SU-DHL-6 (cell line): ENCODE measurements at regions not wholly inside any gene's neighbourhood (a gene's known extent, or its start where the extent isn't known, plus 50 kb on each side); places are given as distances from the start of the nearest gene placed in this dataset.

Experiments used
- H2AFZ ChIP-seq: fragments of 200-600 bp; sonication (generic); 2 replicates; pipeline ENCODE4 v1.6.1; 2014; ENCODE audit warnings: low read depth, mild to moderate bottlenecking, moderate library complexity, mixed read lengths, antibody characterized with exemption, low read length; ENCODE audit not compliant: severe bottlenecking
- H3F3A ChIP-seq: fragments of 200-600 bp; shearing (Covaris generic); 2 replicates; pipeline ENCODE4 v1.6.0; 2016; ENCODE audit warnings: antibody characterized with exemption, mild to moderate bottlenecking; ENCODE audit not compliant: insufficient read depth
- H3K27ac ChIP-seq: fragments of 200-600 bp; sonication (generic); 2 replicates; pipeline ENCODE4 v1.5.1; 2016; ENCODE audit warnings: low read depth, mild to moderate bottlenecking, low read length, moderate library complexity, mixed read lengths
- H3K27me3 ChIP-seq: fragments of 200-600 bp; sonication (generic), shearing (Covaris generic); 2 replicates; pipeline ENCODE4 v1.6.0; 2014; ENCODE audit warnings: mild to moderate bottlenecking, low read length
- H3K36me3 ChIP-seq: fragments of 200-600 bp; sonication (generic); 2 replicates; pipeline ENCODE4 v1.6.1; 2014; ENCODE audit warnings: mild to moderate bottlenecking, low read length, mixed read lengths
- H3K4me2 ChIP-seq: fragments of 300-600, 200-600 bp; shearing (Covaris generic), sonication (generic); 2 replicates; pipeline ENCODE4 v1.6.0; 2014; ENCODE audit warnings: low read length, low read depth, mild to moderate bottlenecking; ENCODE audit not compliant: poor library complexity, severe bottlenecking
- H3K4me3 ChIP-seq: fragments of 200-600 bp; sonication (generic); 2 replicates; pipeline ENCODE4 v1.5.1; 2014; ENCODE audit warnings: antibody characterized with exemption, low read length, mild to moderate bottlenecking, mixed read lengths; ENCODE audit not compliant: insufficient read depth, poor library complexity, severe bottlenecking
- H3K79me2 ChIP-seq: fragments of 200-600 bp; sonication (generic); 2 replicates; pipeline ENCODE4 v1.6.1; 2014; ENCODE audit warnings: mild to moderate bottlenecking, low read length, moderate library complexity; ENCODE audit not compliant: insufficient read depth
- H3K9ac ChIP-seq: fragments of 200-600 bp; sonication (generic); 2 replicates; pipeline ENCODE4 v1.7.0; 2014; ENCODE audit warnings: mild to moderate bottlenecking, low read length
- H3K9me2 ChIP-seq: fragments of 200-600 bp; sonication (generic); replicated peaks from 2 replicates; pipeline ENCODE4 v1.6.1; 2014; ENCODE audit warnings: low read length; ENCODE audit not compliant: insufficient read depth
- H3K9me3 ChIP-seq: fragments of 200-600 bp; sonication (generic); 2 replicates; pipeline ENCODE4 v1.6.1; 2014; ENCODE audit warnings: low read length, mixed read lengths; ENCODE audit not compliant: insufficient read depth
- H4K20me1 ChIP-seq: fragments of 200-600 bp; sonication (generic); 2 replicates; pipeline ENCODE4 v1.6.1; 2014; ENCODE audit warnings: low read depth, mild to moderate bottlenecking, antibody characterized with exemption, low read length, moderate library complexity, mixed read lengths
- CTCF ChIP-seq: fragments of 200-600 bp; sonication (generic); IDR thresholded peaks from one replicate; pipeline ENCODE4 v1.5.1; 2017; ENCODE audit warnings: antibody characterized with exemption, mild to moderate bottlenecking, low read length, moderate library complexity; ENCODE audit not compliant: insufficient read depth, poor library complexity, severe bottlenecking
- EZH2phosphoT487 ChIP-seq: fragments of 200-600 bp; sonication (generic), shearing (Covaris generic); conservative IDR thresholded peaks from 2 replicates; pipeline ENCODE4 v1.6.1; 2018; ENCODE audit warnings: mild to moderate bottlenecking, antibody characterized with exemption, low read length, moderate library complexity, mixed read lengths

GRCh38 chr1:201676197-201676596, 137.3 kb downstream of the NAV1 start:
- Histone ChIP-seq H4K20me1 (no peaks in the 10 kb centered on the region), H3K27me3 (no peaks in the 10 kb centered on the region), H3F3A (no peaks in the 10 kb centered on the region), H3K9me2 (no peaks in the 10 kb centered on the region), H3K36me3 (no peaks in the 10 kb centered on the region), H2AFZ (no peak overlapping the region), H3K27ac (no peak overlapping the region), H3K9me3 (no peaks in the 10 kb centered on the region), H3K4me3 (no peak overlapping the region), H3K79me2 (no peaks in the 10 kb centered on the region), H3K9ac (no peak overlapping the region), H3K4me2 (no peak overlapping the region)
- TF ChIP-seq EZH2phosphoT487 = no peak

- no peak overlapping the region for H2AFZ ChIP-seq
These were observed 137.7 kb downstream of the NAV1 start for GRCh38 chr1:201676641-201677040.

DNA sequence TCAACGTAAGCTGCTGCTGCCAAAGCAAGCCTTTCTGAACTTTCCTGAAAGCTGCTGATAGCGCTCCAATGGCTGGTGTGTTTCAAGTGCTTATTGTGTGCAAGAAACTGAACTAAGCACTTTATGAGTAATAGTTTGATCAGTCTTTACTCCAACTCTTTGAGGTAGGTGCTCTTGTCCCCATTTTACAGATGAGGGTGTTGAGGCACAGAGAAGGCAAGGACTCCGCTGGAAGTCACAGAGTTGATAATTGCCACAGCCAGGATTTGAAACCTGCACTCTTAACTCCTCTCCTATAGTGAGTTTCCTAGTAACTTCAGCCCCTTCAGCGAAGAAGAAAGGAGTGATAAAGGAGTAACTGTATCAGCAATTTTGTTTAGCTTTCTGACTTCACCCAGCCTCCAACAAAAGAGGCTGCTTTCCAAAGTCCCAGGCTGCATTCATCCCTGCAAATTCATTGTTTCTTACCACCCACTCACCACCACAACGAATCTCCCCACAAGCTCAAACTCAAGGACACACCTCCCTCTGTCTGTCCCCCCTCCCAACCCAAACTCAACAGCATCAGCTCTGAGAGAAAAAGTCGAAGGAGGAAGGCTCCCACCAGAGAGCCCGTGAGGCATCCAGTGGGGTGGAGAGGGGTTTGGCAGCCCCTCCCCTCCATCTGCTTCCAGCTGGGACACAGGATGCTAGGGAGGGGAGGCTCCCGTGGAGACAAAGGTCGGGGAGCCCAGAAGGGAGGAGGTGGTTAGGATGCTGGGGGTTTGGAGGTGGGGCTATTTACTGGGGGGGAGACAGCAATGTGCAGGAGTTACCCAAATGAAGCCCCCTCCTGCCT, 139.6 kb downstream of the NAV1 start:
- TF ChIP-seq CTCF (no peak), EZH2phosphoT487 (no peak)
- H3K9me3 ChIP-seq = no peaks in the 10 kb centered on the region

More at GRCh38 chr1:201676641-201677040, 137.7 kb downstream of the NAV1 start:
- Histone ChIP-seq H3K4me2 (no peak overlapping the region), H3K4me3 (no peak overlapping the region), H3K9ac (no peak overlapping the region), H3F3A (no peaks in the 10 kb centered on the region), H3K9me3 (no peaks in the 10 kb centered on the region), H3K9me2 (no peaks in the 10 kb centered on the region), H3K27ac (no peak overlapping the region), H3K27me3 (no peaks in the 10 kb centered on the region), H4K20me1 (no peaks in the 10 kb centered on the region), H3K36me3 (no peaks in the 10 kb centered on the region), H3K79me2 (no peaks in the 10 kb centered on the region)
- TF ChIP-seq CTCF (no peak), EZH2phosphoT487 (no peak)

DNA sequence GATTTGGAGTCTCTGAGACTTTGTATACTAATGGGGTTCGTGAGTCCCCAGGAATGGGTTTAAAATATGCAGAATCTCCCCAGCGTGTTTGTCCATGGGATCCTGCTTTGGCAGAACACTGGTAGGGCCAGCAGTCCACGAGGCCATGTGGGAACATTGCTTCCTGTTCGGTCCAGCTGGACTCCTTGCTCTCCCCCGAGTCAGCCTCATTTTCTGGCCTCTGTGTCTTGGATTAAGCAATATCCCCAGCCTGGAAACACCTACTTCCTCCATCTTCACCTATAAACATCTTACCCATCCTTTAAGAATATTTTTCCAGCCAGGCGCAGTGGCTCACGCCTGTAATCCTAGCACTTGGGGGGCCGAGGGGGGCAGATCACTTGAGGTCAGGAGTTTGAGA, 142.4 kb downstream of the NAV1 start:
- Histone ChIP-seq H4K20me1 (no peaks in the 10 kb centered on the region), H2AFZ (no peak overlapping the region), H3K27ac (no peak overlapping the region), H3K4me2 (no peak overlapping the region), H3K4me3 (no peak overlapping the region), H3K9ac (no peak overlapping the region), H3K9me2 (no peaks in the 10 kb centered on the region), H3F3A (no peaks in the 10 kb centered on the region), H3K9me3 (no peaks in the 10 kb centered on the region), H3K36me3 (no peaks in the 10 kb centered on the region), H3K27me3 (no peaks in the 10 kb centered on the region), H3K79me2 (no peaks in the 10 kb centered on the region)
- TF ChIP-seq EZH2phosphoT487 (no peak), CTCF (no peak)

More for the DNA sequence above, 139.6 kb downstream of the NAV1 start:
- no peaks in the 10 kb centered on the region for H3K79me2 ChIP-seq
- no peaks in the 10 kb centered on the region for H4K20me1 ChIP-seq
- no peak overlapping the region for H3K4me2 ChIP-seq
- H2AFZ ChIP-seq = no peak overlapping the region
- no peaks in the 10 kb centered on the region for H3K36me3 ChIP-seq
- no peaks in the 10 kb centered on the region for H3F3A ChIP-seq
- H3K27ac ChIP-seq = no peak overlapping the region
- no peaks in the 10 kb centered on the region for H3K9me2 ChIP-seq
- no peak overlapping the region for H3K9ac ChIP-seq
- no peak overlapping the region for H3K4me3 ChIP-seq
- H3K27me3 ChIP-seq = no peaks in the 10 kb centered on the region
